GM12878 (cell line): ENCODE measurements at regions not wholly inside any gene's neighbourhood (a gene's known extent, or its start where the extent isn't known, plus 50 kb on each side); places are given as distances from the start of the nearest gene placed in this dataset.

Source experiments
- ATAC-seq: fragments of 200-7000 bp; cut with Tn5 transposase; 3 replicates; pipeline ENCODE4 v1.9.1; 2020; ENCODE audit warnings: mild to moderate bottlenecking, moderate library complexity
- BruUV-seq: library from RNA; stranded (reverse); fragments of 400-500 nt; replicated peaks from 2 replicates; lab custom pipeline; 2021; lab: Mats Ljungman, UMichigan
- CTCF ChIA-PET: fragments of 300-600 bp; sonication (Branson Sonifier 250); formaldehyde crosslinking; extraction: SDS; loops from one replicate; lab custom pipeline; 2021; ENCODE audit warnings: inconsistent platforms; lab: Yijun Ruan, JAX
- POLR2A ChIA-PET: fragments of 350-600 bp; formaldehyde crosslinking; extraction: SDS; loops from one replicate; lab custom pipeline; 2021; ENCODE audit warnings: inconsistent platforms; lab: Charles Lee
- RAD21 ChIA-PET: fragments of 300-600 bp; sonication (Branson Sonifier 250); formaldehyde crosslinking; loops from one replicate; lab custom pipeline; 2023; ENCODE audit warnings: antibody characterized with exemption; ENCODE audit not compliant: unreplicated experiment; lab: Charles Lee
- SMC1A ChIA-PET: fragments of 300-600 bp; sonication (Branson Sonifier 250); formaldehyde crosslinking; loops from one replicate; lab custom pipeline; 2023; ENCODE audit not compliant: unreplicated experiment, uncharacterized antibody; lab: Charles Lee
- DNase-seq: peaks from one replicate; pipeline ENCODE4 v3.0.0-alpha.2; 2011; ENCODE audit warnings: low read depth, low spot score
- FAIRE-seq: peaks from 3 replicates; lab custom pipeline; 2011; peaks lifted over from hg19 to GRCh38; lab: Jason Lieb, UNC
- H2AFZ ChIP-seq: 2 replicates; pipeline ENCODE4 v1.6.0; 2011; ENCODE audit warnings: low read depth, low read length, control low read depth; ENCODE audit not compliant: control insufficient read depth
- H3K27ac ChIP-seq: 2 replicates; pipeline ENCODE4 v1.5.1; 2011; ENCODE audit warnings: control low read depth; ENCODE audit not compliant: control insufficient read depth, insufficient read depth
- H3K27me3 ChIP-seq, 2 experiments: replicated peaks in 1 of 2; 2 replicates each; pipeline versions ENCODE4 v1.6.0 to v1.6.1; 2011; ENCODE audit warnings: low read length in 1 of 2; ENCODE audit not compliant: control insufficient read depth in 2 of 2, insufficient read depth in 2 of 2
- H3K36me3 ChIP-seq, 2 experiments: 2 replicates each; pipeline ENCODE4 v1.5.1; 2011; ENCODE audit warnings: low read length in 1 of 2; ENCODE audit not compliant: control insufficient read depth in 2 of 2, insufficient read depth in 2 of 2
- H3K4me1 ChIP-seq: 2 replicates; pipeline ENCODE4 v1.6.1; 2011; ENCODE audit warnings: mild to moderate bottlenecking, low read length, moderate library complexity, mixed read lengths; ENCODE audit not compliant: control insufficient read depth, insufficient read depth
- H3K4me2 ChIP-seq: 2 replicates; pipeline ENCODE4 v1.6.0; 2011; ENCODE audit warnings: control low read depth; ENCODE audit not compliant: control insufficient read depth, insufficient read depth
- H3K4me3 ChIP-seq: fragments of 200-600 bp; sonication (generic); 2 replicates; pipeline ENCODE4 v1.5.1; 2016
- H3K79me2 ChIP-seq: 2 replicates; pipeline ENCODE4 v1.6.0; 2011; ENCODE audit warnings: low read length; ENCODE audit not compliant: control insufficient read depth, insufficient read depth
- H3K9ac ChIP-seq: 2 replicates; pipeline ENCODE4 v1.8.0; 2011; ENCODE audit warnings: low read length, control low read depth, mixed read lengths; ENCODE audit not compliant: control insufficient read depth, insufficient read depth
- H3K9me3 ChIP-seq: replicated peaks from 3 replicates; pipeline ENCODE4 v1.5.1; 2011; ENCODE audit warnings: mild to moderate bottlenecking, low read length; ENCODE audit not compliant: control insufficient read depth, insufficient read depth
- H4K20me1 ChIP-seq: 2 replicates; pipeline ENCODE4 v1.6.0; 2011; ENCODE audit not compliant: control insufficient read depth, insufficient read depth
- ATF2 ChIP-seq: IDR thresholded peaks from 2 replicates; pipeline ENCODE4 v1.6.1; 2012; ENCODE audit warnings: low read length, inconsistent platforms
- EZH2 ChIP-seq: IDR thresholded peaks from 2 replicates; pipeline ENCODE4 v1.6.1; 2012; ENCODE audit warnings: low read depth, mild to moderate bottlenecking, control low read depth, inconsistent platforms, low read length, borderline replicate concordance; ENCODE audit not compliant: control insufficient read depth
- MAX ChIP-seq: IDR thresholded peaks from 2 replicates; pipeline ENCODE4 v1.6.1; 2012; ENCODE audit warnings: low read depth, low read length, improper control_type of control experiment
- NR2C1 ChIP-seq: fragments of 450-650 bp; IDR thresholded peaks from 2 replicates; pipeline ENCODE4 v1.6.1; 2017; ENCODE audit warnings: antibody characterized with exemption, mild to moderate bottlenecking, moderate library complexity
- NR2F1 ChIP-seq: fragments of 450-650 bp; conservative IDR thresholded peaks from 2 replicates; pipeline ENCODE4 v1.6.1; 2017; ENCODE audit warnings: mild to moderate bottlenecking
- NRF1 ChIP-seq: conservative IDR thresholded peaks from 2 replicates; pipeline ENCODE4 v1.6.1; 2011; ENCODE audit warnings: mild to moderate bottlenecking, low read depth, low read length, improper control_type of control experiment
- POLR2AphosphoS5 ChIP-seq: IDR thresholded peaks from 2 replicates; pipeline ENCODE4 v1.6.1; 2011; ENCODE audit warnings: mild to moderate bottlenecking, low read length, inconsistent platforms
- TAF1 ChIP-seq: IDR thresholded peaks from 2 replicates; pipeline ENCODE4 v1.6.1; 2011; ENCODE audit warnings: mild to moderate bottlenecking, low read depth, low read length, borderline replicate concordance
- WGBS: methylation state at CpG from one replicate; pipeline ENCODE4 v1.1.6; 2016; ENCODE audit warnings: low lambda C conversion rate; ENCODE audit not compliant: insufficient replicate concordance, insufficient coverage; ENCODE audit errors: missing lambda C conversion rate; 5-methylcytosine and 5-hydroxymethylcytosine counted together
- in situ Hi-C: fragments of 300-500 bp; cut with MboI; formaldehyde crosslinking; loops from 9 replicates; pipeline ENCODE4 v1.14.3; 2018; ENCODE audit warnings: mixed read lengths
- intact Hi-C: fragments of 100-400 bp; cut with micrococcal nuclease; formaldehyde crosslinking; loops from one replicate; pipeline ENCODE4 v1.14.2; 2022; ENCODE audit not compliant: unreplicated experiment

- no peaks in the 10 kb centered on the region for H3K4me1 ChIP-seq
- H3K9ac ChIP-seq, result no peak overlapping the region
- ChIA-PET POLR2A (no interaction called here), SMC1A (no interaction called here), RAD21 (interaction anchor here (0.6 kb wide), 1 partner anchor 87 kb away, joined by 4 read pairs; no protein-coding TSS in a partner anchor), CTCF (no interaction called here)
- 0% methylated on average over 3 of the region's 3 CpGs for WGBS
- no peak overlapping the region for H3K4me3 ChIP-seq
- FAIRE-seq, result no peak
- H2AFZ ChIP-seq, result no peak overlapping the region
- no peaks in the 10 kb centered on the region for H3K36me3 ChIP-seq
- peaks cover 1 to 2% of the 10 kb centered on the region in 2 experiments; a peak in 2 of 4 replicates for H3K27me3 ChIP-seq
- no peak for DNase-seq
- no peaks in the 10 kb centered on the region for H3K79me2 ChIP-seq
- H3K9me3 ChIP-seq, result no peaks in the 10 kb centered on the region
- BruUV-seq, result no TSS peak
- no peaks in the 10 kb centered on the region for H4K20me1 ChIP-seq
- 0 out of 3 replicates have a peak, but pooled peaks have one; percentile 26 for ATAC-seq
- no peak overlapping the region for H3K27ac ChIP-seq
- H3K4me2 ChIP-seq, result no peak overlapping the region
- in situ Hi-C loops (no loop called here), intact Hi-C loops (no loop called here)
- TF ChIP-seq ATF2 (no peak), EZH2 (no peak), POLR2AphosphoS5 (no peak), NR2F1 (no peak), NRF1 (no peak), MAX (no peak), TAF1 (no peak), NR2C1 (no peak)
Observed at GRCh38 chr9:135303280-135303647, 176.3 kb upstream of the PPP1R26 start.
